ENCODE measurements at regions not wholly inside any gene's neighbourhood (a gene's known extent, or its start where the extent isn't known, plus 50 kb on each side); places are given as distances from the start of the nearest gene placed in this dataset.

GRCh38 chr2:176585291-176585690 lies 316.0 kb downstream of the MTX2 start:
- Mint-ChIP-seq H3K4me3 (no peak overlapping the region), H3K36me3 (ENCODE audit: low read depth) (no peaks in the 10 kb centered on the region), H3K27ac (no peak overlapping the region), H3K27me3 (ENCODE audit: insufficient read depth) (no peaks in the 10 kb centered on the region), H3K9me3 (no peaks in the 10 kb centered on the region), H3K4me1 (ENCODE audit: low read depth) (peaks cover 43% of the 10 kb centered on the region)
- TF ChIP-seq CTCF (IDR thresholded peaks at IDR 0.05), result no peak
- no peak for DNase-seq

GRCh38 chr2:176585791-176586190 lies 316.5 kb downstream of the MTX2 start:
- Mint-ChIP-seq H3K9me3 (no peaks in the 10 kb centered on the region), H3K27me3 (ENCODE audit: insufficient read depth) (no peaks in the 10 kb centered on the region), H3K36me3 (ENCODE audit: low read depth) (no peaks in the 10 kb centered on the region), H3K4me3 (no peak overlapping the region), H3K27ac (no peak overlapping the region), H3K4me1 (ENCODE audit: low read depth) (peaks cover 43% of the 10 kb centered on the region)
- no peak for DNase-seq
- TF ChIP-seq CTCF (IDR thresholded peaks at IDR 0.05), result no peak

GRCh38 chr2:176589287-176589686 lies 320.0 kb downstream of the MTX2 start:
- DNase-seq, result no peak
- no peak overlapping the region for H3K4me3 Mint-ChIP-seq

GRCh38 chr2:176589825-176590440 lies 320.7 kb downstream of the MTX2 start:
- Mint-ChIP-seq H3K27ac (no peak overlapping the region), H3K4me3 (no peak overlapping the region), H3K4me1 (ENCODE audit: low read depth) (peaks cover 6% of the 10 kb centered on the region), H3K9me3 (no peaks in the 10 kb centered on the region), H3K36me3 (ENCODE audit: low read depth) (no peaks in the 10 kb centered on the region), H3K27me3 (ENCODE audit: insufficient read depth) (no peaks in the 10 kb centered on the region; the same call in 1 of the 2 replicates)
- no peak for DNase-seq
- TF ChIP-seq CTCF (IDR thresholded peaks at IDR 0.05), result no peak

More at GRCh38 chr2:176589287-176589686, 320.0 kb downstream of the MTX2 start:
- H3K27ac Mint-ChIP-seq, result no peak overlapping the region
- peaks cover 12% of the 10 kb centered on the region for H3K4me1 Mint-ChIP-seq (ENCODE audit: low read depth)
- no peaks in the 10 kb centered on the region; the same call in 1 of the 2 replicates for H3K27me3 Mint-ChIP-seq (ENCODE audit: insufficient read depth)
- no peaks in the 10 kb centered on the region for H3K9me3 Mint-ChIP-seq
- no peak for TF ChIP-seq CTCF (IDR thresholded peaks at IDR 0.05)
- no peaks in the 10 kb centered on the region for H3K36me3 Mint-ChIP-seq (ENCODE audit: low read depth)

- H3K4me1 Mint-ChIP-seq (ENCODE audit: low read depth), result peaks cover 6% of the 10 kb centered on the region; the same call in 1 of the 2 replicates
- H3K9me3 Mint-ChIP-seq, result no peaks in the 10 kb centered on the region
- H3K36me3 Mint-ChIP-seq (ENCODE audit: low read depth), result no peaks in the 10 kb centered on the region
- no peaks in the 10 kb centered on the region; the same call in 1 of the 2 replicates for H3K27me3 Mint-ChIP-seq (ENCODE audit: insufficient read depth)
- no peak for TF ChIP-seq CTCF (IDR thresholded peaks at IDR 0.05)
- DNase-seq, result no peak
- no peak overlapping the region for H3K27ac Mint-ChIP-seq
- no peak overlapping the region for H3K4me3 Mint-ChIP-seq
Measured at GRCh38 chr2:176592216-176592615, 323.0 kb downstream of the MTX2 start.
